ENCODE measurements at regions not wholly inside any gene's neighbourhood (a gene's known extent, or its start where the extent isn't known, plus 50 kb on each side); places are given as distances from the start of the nearest gene placed in this dataset.

- Histone ChIP-seq H3K4me3 (ENCODE audit: low read depth in 1 of 2, low read length in 2 of 2) (no peak overlapping the region), H3K36me3 (ENCODE audit: insufficient read depth, low read length) (no peaks in the 10 kb centered on the region), H3K4me1 (ENCODE audit: insufficient read depth, low read length) (no peaks in the 10 kb centered on the region), H3K9ac (ENCODE audit: low read length) (no peak overlapping the region), H3K27ac (ENCODE audit: low read depth, low read length) (no peak overlapping the region), H3K9me3 (ENCODE audit: low read length) (no peaks in the 10 kb centered on the region), H3K27me3 (ENCODE audit: control insufficient read depth in 1 of 2, insufficient read depth in 2 of 2, low read length in 2 of 2) (no peaks in the 10 kb centered on the region)
Observed at GRCh38 chr5:4541334-4541733, 598.8 kb upstream of the ADAMTS16 start.

GRCh38 chr5:4542145-4542778, 597.9 kb upstream of the ADAMTS16 start:
- Histone ChIP-seq H3K4me1 (ENCODE audit: insufficient read depth, low read length) (no peaks in the 10 kb centered on the region), H3K9me3 (ENCODE audit: low read length) (no peaks in the 10 kb centered on the region), H3K27me3 (ENCODE audit: control insufficient read depth in 1 of 2, insufficient read depth in 2 of 2, low read length in 2 of 2) (no peaks in the 10 kb centered on the region), H3K27ac (ENCODE audit: low read depth, low read length) (no peak overlapping the region), H3K9ac (ENCODE audit: low read length) (no peak overlapping the region), H3K4me3 (ENCODE audit: low read depth in 1 of 2, low read length in 2 of 2) (no peak overlapping the region), H3K36me3 (ENCODE audit: insufficient read depth, low read length) (no peaks in the 10 kb centered on the region)

- H3K27me3 ChIP-seq (ENCODE audit: control insufficient read depth in 1 of 2, insufficient read depth in 2 of 2, low read length in 2 of 2), result no peaks in the 10 kb centered on the region
- no peaks in the 10 kb centered on the region for H3K9me3 ChIP-seq (ENCODE audit: low read length)
- H3K27ac ChIP-seq (ENCODE audit: low read depth, low read length), result no peak overlapping the region
- no peak overlapping the region for H3K9ac ChIP-seq (ENCODE audit: low read length)
- H3K4me1 ChIP-seq (ENCODE audit: insufficient read depth, low read length), result no peaks in the 10 kb centered on the region
- no peaks in the 10 kb centered on the region for H3K36me3 ChIP-seq (ENCODE audit: insufficient read depth, low read length)
- no peak overlapping the region for H3K4me3 ChIP-seq (ENCODE audit: low read depth in 1 of 2, low read length in 2 of 2)
Observed at GRCh38 chr5:4544049-4544670, 596.0 kb upstream of the ADAMTS16 start.

- Histone ChIP-seq H3K36me3 (ENCODE audit: insufficient read depth, low read length) (no peaks in the 10 kb centered on the region), H3K9ac (ENCODE audit: low read length) (no peak overlapping the region), H3K27ac (ENCODE audit: low read depth, low read length) (no peak overlapping the region), H3K9me3 (ENCODE audit: low read length) (no peaks in the 10 kb centered on the region), H3K4me3 (ENCODE audit: low read depth in 1 of 2, low read length in 2 of 2) (no peak overlapping the region), H3K4me1 (ENCODE audit: insufficient read depth, low read length) (no peaks in the 10 kb centered on the region), H3K27me3 (ENCODE audit: control insufficient read depth in 1 of 2, insufficient read depth in 2 of 2, low read length in 2 of 2) (no peaks in the 10 kb centered on the region)
Observed at GRCh38 chr5:4547547-4547946, 592.6 kb upstream of the ADAMTS16 start.

GRCh38 chr5:4548341-4548740, 591.8 kb upstream of the ADAMTS16 start:
- H3K4me3 ChIP-seq (ENCODE audit: low read depth in 1 of 2, low read length in 2 of 2), result no peak overlapping the region
- H3K36me3 ChIP-seq (ENCODE audit: insufficient read depth, low read length), result no peaks in the 10 kb centered on the region
- no peak overlapping the region for H3K9ac ChIP-seq (ENCODE audit: low read length)
- H3K4me1 ChIP-seq (ENCODE audit: insufficient read depth, low read length), result no peaks in the 10 kb centered on the region
- H3K27me3 ChIP-seq (ENCODE audit: control insufficient read depth in 1 of 2, insufficient read depth in 2 of 2, low read length in 2 of 2), result no peaks in the 10 kb centered on the region
- no peaks in the 10 kb centered on the region for H3K9me3 ChIP-seq (ENCODE audit: low read length)
- no peak overlapping the region for H3K27ac ChIP-seq (ENCODE audit: low read depth, low read length)

- no peak overlapping the region for H3K27ac ChIP-seq (ENCODE audit: low read depth, low read length)
- no peaks in the 10 kb centered on the region for H3K9me3 ChIP-seq (ENCODE audit: low read length)
- H3K27me3 ChIP-seq (ENCODE audit: control insufficient read depth in 1 of 2, insufficient read depth in 2 of 2, low read length in 2 of 2), result no peaks in the 10 kb centered on the region
- no peak overlapping the region for H3K4me3 ChIP-seq (ENCODE audit: low read depth in 1 of 2, low read length in 2 of 2)
- H3K4me1 ChIP-seq (ENCODE audit: insufficient read depth, low read length), result no peaks in the 10 kb centered on the region
- no peak overlapping the region for H3K9ac ChIP-seq (ENCODE audit: low read length)
- H3K36me3 ChIP-seq (ENCODE audit: insufficient read depth, low read length), result no peaks in the 10 kb centered on the region
Observed at GRCh38 chr5:4549351-4549750, 590.8 kb upstream of the ADAMTS16 start.

GRCh38 chr5:4551034-4551433, 589.1 kb upstream of the ADAMTS16 start:
- no peak overlapping the region for H3K27ac ChIP-seq (ENCODE audit: low read depth, low read length)
- no peak overlapping the region for H3K4me3 ChIP-seq (ENCODE audit: low read depth in 1 of 2, low read length in 2 of 2)
- no peaks in the 10 kb centered on the region for H3K36me3 ChIP-seq (ENCODE audit: insufficient read depth, low read length)
- no peaks in the 10 kb centered on the region for H3K27me3 ChIP-seq (ENCODE audit: control insufficient read depth in 1 of 2, insufficient read depth in 2 of 2, low read length in 2 of 2)
- H3K9me3 ChIP-seq (ENCODE audit: low read length), result no peaks in the 10 kb centered on the region
- no peak overlapping the region for H3K9ac ChIP-seq (ENCODE audit: low read length)
- no peaks in the 10 kb centered on the region for H3K4me1 ChIP-seq (ENCODE audit: insufficient read depth, low read length)

GRCh38 chr5:4553130-4553529, 587.0 kb upstream of the ADAMTS16 start:
- Histone ChIP-seq H3K27me3 (ENCODE audit: control insufficient read depth in 1 of 2, insufficient read depth in 2 of 2, low read length in 2 of 2) (no peaks in the 10 kb centered on the region), H3K4me1 (ENCODE audit: insufficient read depth, low read length) (no peaks in the 10 kb centered on the region), H3K27ac (ENCODE audit: low read depth, low read length) (no peak overlapping the region), H3K36me3 (ENCODE audit: insufficient read depth, low read length) (no peaks in the 10 kb centered on the region), H3K9ac (ENCODE audit: low read length) (no peak overlapping the region), H3K9me3 (ENCODE audit: low read length) (no peaks in the 10 kb centered on the region), H3K4me3 (ENCODE audit: low read depth in 1 of 2, low read length in 2 of 2) (no peak overlapping the region)

- H3K9me3 ChIP-seq (ENCODE audit: low read length), result no peaks in the 10 kb centered on the region
- H3K4me1 ChIP-seq (ENCODE audit: insufficient read depth, low read length), result no peaks in the 10 kb centered on the region
- H3K9ac ChIP-seq (ENCODE audit: low read length), result no peak overlapping the region
- no peak overlapping the region for H3K27ac ChIP-seq (ENCODE audit: low read depth, low read length)
- no peaks in the 10 kb centered on the region for H3K27me3 ChIP-seq (ENCODE audit: control insufficient read depth in 1 of 2, insufficient read depth in 2 of 2, low read length in 2 of 2)
- no peaks in the 10 kb centered on the region for H3K36me3 ChIP-seq (ENCODE audit: insufficient read depth, low read length)
- no peak overlapping the region for H3K4me3 ChIP-seq (ENCODE audit: low read depth in 1 of 2, low read length in 2 of 2)
Observed at GRCh38 chr5:4553978-4554377, 586.2 kb upstream of the ADAMTS16 start.

- H3K9me3 ChIP-seq (ENCODE audit: low read length), result no peaks in the 10 kb centered on the region
- H3K36me3 ChIP-seq (ENCODE audit: insufficient read depth, low read length), result no peaks in the 10 kb centered on the region
- no peaks in the 10 kb centered on the region for H3K27me3 ChIP-seq (ENCODE audit: control insufficient read depth in 1 of 2, insufficient read depth in 2 of 2, low read length in 2 of 2)
- H3K4me3 ChIP-seq (ENCODE audit: low read depth in 1 of 2, low read length in 2 of 2), result no peak overlapping the region
- H3K9ac ChIP-seq (ENCODE audit: low read length), result no peak overlapping the region
- H3K4me1 ChIP-seq (ENCODE audit: insufficient read depth, low read length), result no peaks in the 10 kb centered on the region
- no peak overlapping the region for H3K27ac ChIP-seq (ENCODE audit: low read depth, low read length)
Observed at GRCh38 chr5:4555725-4556285, 584.3 kb upstream of the ADAMTS16 start.

- Histone ChIP-seq H3K9ac (ENCODE audit: low read length) (no peak overlapping the region), H3K36me3 (ENCODE audit: insufficient read depth, low read length) (no peaks in the 10 kb centered on the region), H3K9me3 (ENCODE audit: low read length) (no peaks in the 10 kb centered on the region), H3K27me3 (ENCODE audit: control insufficient read depth in 1 of 2, insufficient read depth in 2 of 2, low read length in 2 of 2) (no peaks in the 10 kb centered on the region), H3K4me1 (ENCODE audit: insufficient read depth, low read length) (no peaks in the 10 kb centered on the region), H3K4me3 (ENCODE audit: low read depth in 1 of 2, low read length in 2 of 2) (no peak overlapping the region), H3K27ac (ENCODE audit: low read depth, low read length) (no peak overlapping the region)
Observed at GRCh38 chr5:4561403-4561802, 578.7 kb upstream of the ADAMTS16 start.

- no peak overlapping the region for H3K9ac ChIP-seq (ENCODE audit: low read length)
- no peaks in the 10 kb centered on the region for H3K4me1 ChIP-seq (ENCODE audit: insufficient read depth, low read length)
- H3K4me3 ChIP-seq (ENCODE audit: low read depth in 1 of 2, low read length in 2 of 2), result no peak overlapping the region
- H3K27ac ChIP-seq (ENCODE audit: low read depth, low read length), result no peak overlapping the region
- H3K27me3 ChIP-seq (ENCODE audit: control insufficient read depth in 1 of 2, insufficient read depth in 2 of 2, low read length in 2 of 2), result no peaks in the 10 kb centered on the region
- no peaks in the 10 kb centered on the region for H3K9me3 ChIP-seq (ENCODE audit: low read length)
- no peaks in the 10 kb centered on the region for H3K36me3 ChIP-seq (ENCODE audit: insufficient read depth, low read length)
Observed at GRCh38 chr5:4563400-4563799, 576.7 kb upstream of the ADAMTS16 start.

Measured in muscle layer of colon (tissue), 2 donors.